ENCODE measurements at regions not wholly inside any gene's neighbourhood (a gene's known extent, or its start where the extent isn't known, plus 50 kb on each side); places are given as distances from the start of the nearest gene placed in this dataset.

DNA sequence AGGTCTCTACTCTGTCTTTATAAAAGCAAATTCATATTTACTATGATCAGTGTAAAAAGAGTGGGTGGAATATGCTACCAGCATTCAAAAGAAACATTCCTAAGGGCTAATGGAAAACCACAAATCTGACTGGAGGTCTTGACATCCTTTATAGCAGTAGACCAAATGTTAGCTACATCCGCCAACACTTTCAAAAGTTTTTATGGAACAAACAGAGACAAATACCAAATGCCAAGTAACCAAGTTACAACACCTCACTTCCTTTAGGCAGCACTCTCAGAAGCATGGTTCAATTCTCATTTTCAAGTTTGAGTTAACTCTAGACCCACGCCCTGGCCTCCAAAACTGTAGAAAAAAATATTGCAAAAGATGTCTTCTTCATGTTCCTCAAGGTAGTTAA lies 78.3 kb upstream of the SETBP1 start:
- Histone ChIP-seq H3K4me1 (peaks cover 15% of the 10 kb centered on the region), H3K27ac (no peak overlapping the region), H3K36me3 (no peaks in the 10 kb centered on the region), H3K4me3 (no peak overlapping the region), H3K27me3 (no peaks in the 10 kb centered on the region), H3K9me3 (no peaks in the 10 kb centered on the region)
- no peak for DNase-seq (ENCODE audit: low spot score in 2 of 2)
- 63% methylated on average over 2 of the region's 2 CpGs for WGBS
- TF ChIP-seq, protein P1, sequence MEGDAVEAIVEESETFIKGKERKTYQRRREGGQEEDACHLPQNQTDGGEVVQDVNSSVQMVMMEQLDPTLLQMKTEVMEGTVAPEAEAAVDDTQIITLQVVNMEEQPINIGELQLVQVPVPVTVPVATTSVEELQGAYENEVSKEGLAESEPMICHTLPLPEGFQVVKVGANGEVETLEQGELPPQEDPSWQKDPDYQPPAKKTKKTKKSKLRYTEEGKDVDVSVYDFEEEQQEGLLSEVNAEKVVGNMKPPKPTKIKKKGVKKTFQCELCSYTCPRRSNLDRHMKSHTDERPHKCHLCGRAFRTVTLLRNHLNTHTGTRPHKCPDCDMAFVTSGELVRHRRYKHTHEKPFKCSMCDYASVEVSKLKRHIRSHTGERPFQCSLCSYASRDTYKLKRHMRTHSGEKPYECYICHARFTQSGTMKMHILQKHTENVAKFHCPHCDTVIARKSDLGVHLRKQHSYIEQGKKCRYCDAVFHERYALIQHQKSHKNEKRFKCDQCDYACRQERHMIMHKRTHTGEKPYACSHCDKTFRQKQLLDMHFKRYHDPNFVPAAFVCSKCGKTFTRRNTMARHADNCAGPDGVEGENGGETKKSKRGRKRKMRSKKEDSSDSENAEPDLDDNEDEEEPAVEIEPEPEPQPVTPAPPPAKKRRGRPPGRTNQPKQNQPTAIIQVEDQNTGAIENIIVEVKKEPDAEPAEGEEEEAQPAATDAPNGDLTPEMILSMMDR (IDR thresholded peaks at IDR 0.05) = no peak
- TF ChIP-seq POLR2A (IDR thresholded peaks at IDR 0.05) (no peak), EP300 (IDR thresholded peaks at IDR 0.05) (no peak), POLR2AphosphoS5 (IDR thresholded peaks at IDR 0.05) (no peak)

GRCh38 chr18:44602845-44603244 lies 77.8 kb upstream of the SETBP1 start:
- Histone ChIP-seq H3K4me3 (no peak overlapping the region), H3K36me3 (no peaks in the 10 kb centered on the region), H3K27ac (no peak overlapping the region), H3K4me1 (peaks cover 15% of the 10 kb centered on the region), H3K9me3 (no peaks in the 10 kb centered on the region), H3K27me3 (no peaks in the 10 kb centered on the region)
- 60% methylated on average over 1 of the region's 1 CpG for WGBS
- DNase-seq (ENCODE audit: low spot score in 2 of 2) = no peak
- TF ChIP-seq, protein P1 (IDR thresholded peaks at IDR 0.05) = no peak
- TF ChIP-seq POLR2AphosphoS5 (IDR thresholded peaks at IDR 0.05) (no peak), EP300 (IDR thresholded peaks at IDR 0.05) (no peak), POLR2A (IDR thresholded peaks at IDR 0.05) (no peak)

- Histone ChIP-seq H3K27ac (no peak overlapping the region), H3K36me3 (no peaks in the 10 kb centered on the region), H3K9me3 (no peaks in the 10 kb centered on the region), H3K4me1 (no peaks in the 10 kb centered on the region), H3K4me3 (no peak overlapping the region), H3K27me3 (no peaks in the 10 kb centered on the region)
- no peak for TF ChIP-seq POLR2AphosphoS5 (IDR thresholded peaks at IDR 0.05)
- TF ChIP-seq POLR2A (IDR thresholded peaks at IDR 0.05) = no peak
- TF ChIP-seq EP300 (IDR thresholded peaks at IDR 0.05) = no peak
- TF ChIP-seq, protein P1 (IDR thresholded peaks at IDR 0.05) = no peak
- DNase-seq (ENCODE audit: low spot score in 2 of 2) = no peak
- WGBS = 29% methylated on average over 2 of the region's 2 CpGs
Observed at GRCh38 chr18:44609181-44609941, 71.3 kb upstream of the SETBP1 start.

- DNase-seq (ENCODE audit: low spot score in 2 of 2) = no peak
- Histone ChIP-seq H3K27me3 (no peaks in the 10 kb centered on the region), H3K9me3 (no peaks in the 10 kb centered on the region), H3K4me1 (no peaks in the 10 kb centered on the region), H3K4me3 (no peak overlapping the region), H3K36me3 (no peaks in the 10 kb centered on the region), H3K27ac (no peak overlapping the region)
- WGBS = 62% methylated on average over 1 of the region's 1 CpG
- no peak for TF ChIP-seq POLR2A (IDR thresholded peaks at IDR 0.05)
- TF ChIP-seq EP300 (IDR thresholded peaks at IDR 0.05) = no peak
- TF ChIP-seq POLR2AphosphoS5 (IDR thresholded peaks at IDR 0.05) = no peak
- TF ChIP-seq, protein P1 (IDR thresholded peaks at IDR 0.05) = no peak
Observed at GRCh38 chr18:44620812-44621211, 59.9 kb upstream of the SETBP1 start.

DNA sequence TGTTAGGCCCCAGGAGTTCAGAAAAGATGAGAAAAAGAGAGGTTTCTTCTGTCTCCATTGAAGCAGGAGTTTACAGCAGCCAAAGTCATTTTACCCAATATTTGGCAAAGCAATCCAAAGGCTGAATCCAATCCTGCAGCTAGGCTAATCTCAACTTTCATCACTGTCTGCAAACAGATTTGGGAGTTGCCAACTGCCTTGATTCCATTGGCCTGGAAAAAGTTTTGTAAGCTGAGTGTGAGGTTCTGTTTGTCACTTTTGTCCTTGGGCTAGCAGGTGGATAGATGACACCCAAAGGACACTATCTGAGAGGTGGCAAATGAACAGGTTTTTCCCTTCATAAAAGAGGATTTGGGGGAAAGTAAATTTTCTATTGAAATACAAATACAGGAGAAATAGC lies 56.6 kb upstream of the SETBP1 start:
- Histone ChIP-seq H3K27ac (no peak overlapping the region), H3K36me3 (no peaks in the 10 kb centered on the region), H3K9me3 (no peaks in the 10 kb centered on the region), H3K4me1 (peaks cover 4% of the 10 kb centered on the region), H3K4me3 (no peak overlapping the region), H3K27me3 (no peaks in the 10 kb centered on the region)
- DNase-seq (ENCODE audit: low spot score in 2 of 2) = no peak
- TF ChIP-seq POLR2A (IDR thresholded peaks at IDR 0.05) = no peak
- TF ChIP-seq EP300 (IDR thresholded peaks at IDR 0.05) = no peak
- no peak for TF ChIP-seq POLR2AphosphoS5 (IDR thresholded peaks at IDR 0.05)
- TF ChIP-seq, protein P1 (IDR thresholded peaks at IDR 0.05) = no peak

All from suprapubic skin (tissue), 4 donors.